ENCODE measurements at regions not wholly inside any gene's neighbourhood (a gene's known extent, or its start where the extent isn't known, plus 50 kb on each side); places are given as distances from the start of the nearest gene placed in this dataset.
A peak's percentile ranks its signal among the peaks of the same experiment; 100 is the strongest.

- in situ Hi-C loops (cut with HindIII; ENCODE audit: low pct_ligation_motif_present, low sequenced_read_pairs), result no loop called here
- peak; percentile 35 for DNase-seq
- no peak for TF ChIP-seq CTCF (IDR thresholded peaks at IDR 0.05; ENCODE audit: low read depth, low read length, missing control alignments)
These were observed 201.0 kb downstream of the SPRY1 start for GRCh38 chr4:123597586-123597985.

GRCh38 chr4:123598331-123598730 is 201.7 kb downstream of the SPRY1 start:
- Histone ChIP-seq H3K27ac (no peak overlapping the region), H3K4me3 (ENCODE audit: low read depth, low read length) (no peak overlapping the region), H3K27me3 (replicated peaks) (no peaks in the 10 kb centered on the region), H3K36me3 (replicated peaks) (no peaks in the 10 kb centered on the region)
- TF ChIP-seq CTCF (IDR thresholded peaks at IDR 0.05; ENCODE audit: low read depth, low read length, missing control alignments), result no peak
- in situ Hi-C loops (cut with HindIII; ENCODE audit: low pct_ligation_motif_present, low sequenced_read_pairs), result no loop called here
- DNase-seq, result no peak

More at GRCh38 chr4:123597586-123597985, 201.0 kb downstream of the SPRY1 start:
- no peaks in the 10 kb centered on the region for H3K27me3 ChIP-seq (replicated peaks)
- no peaks in the 10 kb centered on the region for H3K36me3 ChIP-seq (replicated peaks)
- H3K4me3 ChIP-seq (ENCODE audit: low read depth, low read length), result no peak overlapping the region
- no peak overlapping the region for H3K27ac ChIP-seq

DNA sequence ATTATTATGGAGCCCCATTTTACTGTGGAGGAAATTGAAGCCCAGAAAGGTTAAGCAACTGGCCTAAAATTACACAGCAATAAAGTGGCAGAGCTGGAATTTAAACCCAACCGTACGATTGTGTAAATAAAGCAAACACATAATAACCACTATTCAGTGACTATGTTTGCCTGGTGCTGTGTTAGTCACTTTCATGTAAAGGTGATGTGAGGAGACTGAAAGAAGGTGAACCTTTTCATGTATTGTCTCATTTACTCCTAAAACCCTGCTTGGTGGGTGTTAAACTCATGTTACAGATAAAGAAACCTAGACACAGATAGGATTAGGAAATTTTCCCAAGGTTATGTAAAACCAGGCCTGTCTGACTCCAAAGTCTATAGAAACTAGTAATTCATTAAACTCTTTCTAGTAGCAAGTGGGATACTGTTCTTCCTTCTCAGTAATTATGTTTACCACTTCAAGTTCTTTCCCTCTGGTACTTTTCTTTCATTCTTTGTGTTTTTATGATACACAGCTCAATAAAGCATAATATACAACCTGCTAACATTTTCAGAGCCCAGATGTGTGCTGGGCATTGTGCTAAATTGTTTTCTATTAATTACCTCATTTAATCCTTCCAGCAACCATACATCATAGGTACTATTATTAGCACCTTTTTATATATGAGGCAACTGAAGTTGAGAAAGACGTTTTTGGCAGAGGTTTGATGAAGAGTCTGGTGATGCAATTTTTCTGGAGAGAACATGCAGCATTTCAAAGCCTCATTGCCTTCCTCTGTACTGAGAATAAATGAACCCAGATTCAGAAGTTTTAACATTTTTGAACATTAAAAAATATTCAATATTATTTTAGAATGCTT is 202.7 kb downstream of the SPRY1 start:
- Histone ChIP-seq H3K27ac (no peak overlapping the region), H3K27me3 (replicated peaks) (no peaks in the 10 kb centered on the region), H3K4me3 (ENCODE audit: low read depth, low read length) (no peak overlapping the region), H3K36me3 (replicated peaks) (no peaks in the 10 kb centered on the region)
- no peak for TF ChIP-seq CTCF (IDR thresholded peaks at IDR 0.05; ENCODE audit: low read depth, low read length, missing control alignments)
- in situ Hi-C loops (cut with HindIII; ENCODE audit: low pct_ligation_motif_present, low sequenced_read_pairs), result no loop called here
- DNase-seq, result no peak

DNA sequence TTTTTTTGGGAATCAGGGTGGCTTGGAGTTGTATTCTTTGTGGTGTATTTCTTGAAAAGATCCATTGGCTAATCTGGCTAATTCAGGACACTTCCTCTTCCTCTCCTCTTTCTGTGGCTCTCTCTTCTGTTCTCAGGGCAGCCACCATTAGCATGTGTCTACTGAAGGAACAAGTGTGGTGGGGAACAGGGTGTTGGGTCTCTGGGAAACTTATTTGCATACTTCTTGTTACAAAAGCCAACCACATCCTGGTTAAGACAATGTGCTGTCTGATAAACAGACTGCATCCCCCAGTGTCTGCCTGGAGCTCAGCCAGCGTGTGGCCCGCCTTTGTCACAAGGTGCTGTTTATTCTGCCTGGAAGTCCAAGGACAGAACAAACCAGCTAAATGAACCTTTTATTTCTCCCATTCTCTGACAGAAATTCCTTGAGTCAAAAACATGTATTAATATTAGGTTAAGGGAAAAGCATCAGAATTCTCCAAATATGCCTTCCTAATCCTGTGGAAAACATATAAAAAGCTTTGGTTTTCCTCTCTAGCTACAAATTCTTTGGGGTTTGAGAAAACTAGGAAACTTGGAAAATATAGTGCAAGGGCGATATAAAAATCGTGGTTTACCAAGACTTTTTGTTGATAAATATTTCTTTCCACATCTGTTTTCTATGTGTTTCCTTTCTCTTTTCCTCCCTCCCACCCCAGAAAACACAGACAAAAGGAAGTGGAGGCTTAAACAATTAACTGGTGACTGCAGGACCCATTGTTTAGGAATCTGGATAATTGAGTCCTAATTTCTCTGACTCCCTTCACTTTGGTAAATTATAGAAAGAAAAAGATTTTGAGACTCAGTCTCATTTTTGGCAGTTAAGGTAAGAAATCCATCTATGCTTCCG is 203.6 kb downstream of the SPRY1 start:
- in situ Hi-C loops (cut with HindIII; ENCODE audit: low pct_ligation_motif_present, low sequenced_read_pairs), result no loop called here
- no peaks in the 10 kb centered on the region for H3K27me3 ChIP-seq (replicated peaks)
- H3K4me3 ChIP-seq (ENCODE audit: low read depth, low read length), result no peak overlapping the region
- H3K36me3 ChIP-seq (replicated peaks), result no peaks in the 10 kb centered on the region
- H3K27ac ChIP-seq, result no peak overlapping the region
- peak; percentile 45 for DNase-seq
- TF ChIP-seq CTCF (IDR thresholded peaks at IDR 0.05; ENCODE audit: low read depth, low read length, missing control alignments), result no peak

GRCh38 chr4:123600987-123601904 is 204.7 kb downstream of the SPRY1 start:
- H3K27ac ChIP-seq, result no peak overlapping the region
- DNase-seq, result no peak
- no peak for TF ChIP-seq CTCF (IDR thresholded peaks at IDR 0.05; ENCODE audit: low read depth, low read length, missing control alignments)
- no peak overlapping the region for H3K4me3 ChIP-seq (ENCODE audit: low read depth, low read length)
- H3K27me3 ChIP-seq (replicated peaks), result no peaks in the 10 kb centered on the region
- in situ Hi-C loops (cut with HindIII; ENCODE audit: low pct_ligation_motif_present, low sequenced_read_pairs), result no loop called here
- H3K36me3 ChIP-seq (replicated peaks), result no peaks in the 10 kb centered on the region

Measured in brain microvascular endothelial cell (primary cell).